M059J (cell line): ENCODE measurements at regions not wholly inside any gene's neighbourhood (a gene's known extent, or its start where the extent isn't known, plus 50 kb on each side); places are given as distances from the start of the nearest gene placed in this dataset.
A peak's percentile ranks its signal among the peaks of the same experiment; 100 is the strongest.
"Not testable (repeated sequence)": the region's sequence is repeated elsewhere in the genome, so short reads cannot be mapped to it uniquely, and the experiment has no call there.

Source experiments
- DNase-seq: peaks from one replicate; pipeline ENCODE4 v3.0.0-alpha.2; 2012; ENCODE audit warnings: low read depth

- DNase-seq = no peak
Measured at GRCh38 chr10:53650794-53651193, 878.2 kb upstream of the MBL2 start.

- DNase-seq = not testable (repeated sequence)
Measured at GRCh38 chr10:53647221-53647620, 874.6 kb upstream of the MBL2 start.

GRCh38 chr10:53646525-53646924 is 873.9 kb upstream of the MBL2 start:
- no peak for DNase-seq

DNA sequence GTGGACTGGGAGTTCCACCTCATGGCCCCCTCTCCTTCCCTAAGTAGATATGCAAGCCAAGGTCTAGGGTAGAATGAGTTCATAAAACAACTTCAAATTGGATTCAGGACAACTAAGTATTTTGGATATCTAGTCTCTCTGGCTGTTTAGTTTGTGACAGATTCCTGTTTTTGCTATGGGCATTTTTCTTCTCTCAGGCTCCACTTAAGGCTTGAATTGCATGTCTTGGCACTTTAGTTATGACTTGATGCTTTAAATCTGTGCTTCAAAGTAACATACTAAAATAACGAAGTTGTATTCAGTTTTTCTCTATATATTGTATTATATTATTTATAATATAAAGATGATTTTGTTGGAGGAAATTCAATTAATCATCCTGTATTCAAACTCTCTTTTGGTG is 873.4 kb upstream of the MBL2 start:
- no peak for DNase-seq

DNA sequence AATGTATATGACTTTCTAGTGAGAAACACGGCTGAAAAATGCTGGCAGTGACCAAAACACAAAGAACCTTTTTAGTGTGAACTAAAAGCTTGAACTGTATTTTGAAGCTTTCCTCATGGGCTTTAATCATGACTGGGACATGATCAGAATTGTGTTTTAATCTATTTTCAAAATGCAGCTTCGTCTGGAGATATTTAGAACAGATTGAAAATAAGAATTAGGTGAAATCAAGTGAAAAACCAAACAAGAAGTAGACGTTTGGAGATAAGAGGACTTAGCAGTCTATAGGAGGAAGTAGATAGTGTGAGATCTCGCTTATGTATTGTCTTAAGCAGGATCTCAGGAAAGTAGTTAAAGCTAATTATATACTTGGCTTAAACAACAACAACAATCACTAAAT is 865.4 kb upstream of the MBL2 start:
- no peak for DNase-seq

DNA sequence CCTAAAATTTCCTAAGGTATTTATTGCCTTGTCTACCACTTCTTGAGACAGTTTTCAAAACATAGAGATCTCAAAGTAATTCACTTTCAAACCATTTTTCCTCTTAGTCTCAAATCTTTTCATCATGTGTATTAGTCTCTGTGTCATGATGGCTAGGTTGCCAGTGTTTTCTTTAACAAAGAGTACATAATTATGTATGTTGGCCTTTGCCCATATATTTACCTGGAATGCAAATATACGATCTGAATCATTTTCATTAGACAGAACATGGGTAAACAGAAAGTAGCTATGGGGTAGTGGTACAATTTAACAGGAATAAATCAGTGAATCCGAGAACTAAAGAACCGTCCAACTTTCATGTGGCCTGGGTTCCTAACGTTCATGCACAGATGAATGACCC is 852.1 kb upstream of the MBL2 start:
- no peak for DNase-seq

DNA sequence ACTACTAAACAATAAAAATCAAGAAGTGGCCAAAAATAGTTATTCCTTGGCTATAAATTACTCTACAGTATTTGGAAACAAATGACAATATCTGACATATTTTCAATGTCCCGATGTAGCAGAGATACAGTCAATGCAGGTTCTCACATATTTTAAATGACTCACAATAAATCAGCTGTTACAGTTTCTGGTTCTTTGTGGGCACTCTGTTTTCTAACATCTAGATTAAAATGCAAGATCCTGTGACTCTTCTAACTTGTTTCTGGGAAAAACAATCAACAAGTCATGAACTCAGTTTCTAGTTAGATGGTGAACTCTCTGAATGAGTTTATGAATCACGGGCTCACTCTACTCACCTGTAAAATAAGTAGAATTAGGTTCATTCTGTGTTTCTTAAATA is 849.6 kb upstream of the MBL2 start:
- DNase-seq = no peak

- DNase-seq = no peak
Measured at GRCh38 chr10:53619671-53620070, 847.1 kb upstream of the MBL2 start.

- DNase-seq = no peak
Measured at GRCh38 chr10:53607691-53608090, 835.1 kb upstream of the MBL2 start.

DNA sequence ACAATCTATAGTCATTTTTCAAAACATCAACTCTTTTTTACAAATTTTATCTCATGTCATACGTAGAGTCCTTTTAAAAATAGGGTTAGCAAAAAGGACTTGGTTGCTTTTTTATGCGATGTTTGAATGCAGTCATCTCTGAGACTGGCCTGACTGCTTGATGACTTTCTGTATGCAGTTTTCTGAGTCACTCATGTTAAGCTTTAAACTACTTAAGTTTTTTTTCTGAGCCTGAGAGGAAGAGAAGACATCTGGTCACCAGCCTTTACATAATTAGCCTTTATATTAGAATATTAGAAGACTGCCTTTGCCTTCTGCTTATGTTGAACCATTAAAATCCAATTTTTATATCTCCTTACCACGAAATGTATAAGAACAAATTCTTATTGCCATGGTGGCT is 834.4 kb upstream of the MBL2 start:
- no peak for DNase-seq

DNA sequence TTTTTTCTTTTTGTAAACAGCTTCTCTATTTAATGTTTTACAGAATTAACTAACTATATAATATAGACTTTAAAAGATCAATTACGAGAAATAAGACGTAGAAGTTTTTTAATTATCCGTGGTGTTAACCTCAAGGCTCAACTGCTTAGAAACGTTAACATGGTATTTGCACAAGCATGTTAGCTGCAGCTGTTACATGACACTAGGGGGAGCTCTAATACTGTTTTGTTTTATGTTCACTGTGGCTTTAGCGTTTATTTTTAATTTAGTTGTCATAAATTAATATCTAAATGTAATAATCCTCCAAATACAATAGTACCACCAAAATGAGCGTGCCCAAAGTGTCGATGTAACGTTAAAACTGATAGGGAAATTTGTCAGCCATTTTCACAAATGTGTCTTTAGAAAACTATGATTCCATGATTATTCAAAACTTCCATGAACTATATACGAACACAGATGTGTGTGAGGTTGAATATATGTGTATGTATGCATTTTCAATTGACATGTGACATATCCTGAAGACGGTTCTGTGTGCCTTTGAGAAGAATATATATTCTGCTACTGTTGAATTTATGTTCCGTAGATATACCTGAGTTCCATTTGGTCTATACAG is 828.8 kb upstream of the MBL2 start:
- DNase-seq = peak; percentile 19

- no peak for DNase-seq
Measured at GRCh38 chr10:53598914-53599313, 826.3 kb upstream of the MBL2 start.

DNA sequence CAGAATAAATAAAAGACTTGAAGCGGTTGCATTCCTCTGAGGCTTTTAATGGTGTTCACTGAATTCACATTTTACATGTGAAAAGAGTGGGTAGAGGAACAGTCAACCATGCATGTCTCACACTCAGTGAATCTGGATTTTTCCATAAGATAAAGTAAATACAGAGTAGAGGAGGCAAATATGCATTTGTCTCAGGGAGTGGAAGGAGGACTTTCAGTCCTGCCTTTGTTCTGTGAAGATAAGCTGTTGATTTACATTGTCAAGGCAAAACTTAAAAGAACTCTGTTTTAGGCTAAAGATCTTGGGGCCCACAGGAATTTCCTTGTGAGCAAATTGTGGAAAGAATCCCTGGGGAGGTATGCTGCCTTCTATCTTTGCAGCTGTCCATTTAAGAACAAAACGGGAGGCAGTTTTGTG is 825.3 kb upstream of the MBL2 start:
- no peak for DNase-seq

GRCh38 chr10:53580465-53580864 is 807.9 kb upstream of the MBL2 start:
- no peak for DNase-seq

- no peak for DNase-seq
Measured at GRCh38 chr10:53579773-53580172, 807.2 kb upstream of the MBL2 start.

- DNase-seq = no peak
Measured at GRCh38 chr10:53574024-53574423, 801.4 kb upstream of the MBL2 start.

- DNase-seq = no peak
Measured at GRCh38 chr10:53573498-53573897, 800.9 kb upstream of the MBL2 start.

- no peak for DNase-seq
Measured at GRCh38 chr10:53572799-53573198, 800.2 kb upstream of the MBL2 start.

DNA sequence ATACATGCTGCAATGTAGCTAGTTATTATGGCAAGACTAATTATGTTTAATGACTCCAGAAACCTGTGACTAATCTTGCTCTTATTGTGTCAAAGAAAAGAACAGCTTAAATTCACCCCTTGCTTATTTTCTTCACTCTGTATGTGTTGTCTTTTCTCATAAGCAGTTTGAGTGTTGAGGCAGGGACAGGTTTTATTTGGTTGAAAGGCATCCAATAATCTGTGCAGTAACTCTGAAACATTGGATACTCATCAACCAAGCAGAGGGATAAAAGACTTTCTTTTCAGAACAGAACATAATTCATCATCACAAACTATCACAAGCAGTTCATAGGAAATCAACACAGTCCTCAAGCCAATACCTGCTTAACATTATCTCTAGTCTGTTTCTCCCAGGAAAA is 797.6 kb upstream of the MBL2 start:
- no peak for DNase-seq

DNA sequence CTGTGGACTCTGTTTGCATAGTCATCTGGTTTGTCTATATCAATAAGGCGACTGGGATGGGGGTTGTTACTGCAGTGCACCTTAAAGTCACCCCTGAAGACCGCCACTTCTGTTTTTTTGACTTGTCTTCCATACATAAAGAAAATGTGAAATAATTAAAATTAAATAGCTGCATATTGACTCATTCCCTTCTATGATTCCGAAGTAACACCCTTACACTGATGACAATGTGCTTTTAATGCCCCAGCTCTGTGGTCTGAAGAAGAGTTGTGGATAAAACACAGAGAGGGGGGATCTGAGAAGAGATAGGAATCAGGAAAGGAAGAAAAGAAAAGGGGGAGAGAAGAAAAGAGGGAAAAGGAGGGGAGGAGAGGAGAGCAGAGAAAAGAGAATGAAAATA is 796.9 kb upstream of the MBL2 start:
- no peak for DNase-seq

- no peak for DNase-seq
Measured at GRCh38 chr10:53548664-53549063, 776.1 kb upstream of the MBL2 start.

GRCh38 chr10:53547364-53547763 is 774.8 kb upstream of the MBL2 start:
- DNase-seq = no peak

- DNase-seq = no peak
Measured at GRCh38 chr10:53543410-53543809, 770.8 kb upstream of the MBL2 start.

DNA sequence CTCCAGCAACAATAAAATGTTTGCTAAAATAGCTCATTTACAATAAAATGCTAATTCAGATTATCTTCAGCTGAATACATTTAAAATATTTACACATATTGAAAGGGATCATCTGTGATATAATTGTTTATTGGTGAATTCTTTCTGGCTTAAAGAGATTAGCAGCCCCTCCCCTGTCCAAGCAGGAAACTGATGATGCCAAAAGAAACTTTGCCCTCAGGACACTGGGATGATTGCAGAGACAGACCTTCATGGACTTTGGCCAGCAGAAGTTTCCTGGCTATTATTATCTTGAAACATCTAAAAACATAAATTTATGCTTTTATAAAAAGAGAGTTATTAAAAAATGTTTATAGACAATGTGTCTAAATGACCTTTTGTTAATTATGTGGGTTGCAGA is 764.9 kb upstream of the MBL2 start:
- DNase-seq = no peak

DNA sequence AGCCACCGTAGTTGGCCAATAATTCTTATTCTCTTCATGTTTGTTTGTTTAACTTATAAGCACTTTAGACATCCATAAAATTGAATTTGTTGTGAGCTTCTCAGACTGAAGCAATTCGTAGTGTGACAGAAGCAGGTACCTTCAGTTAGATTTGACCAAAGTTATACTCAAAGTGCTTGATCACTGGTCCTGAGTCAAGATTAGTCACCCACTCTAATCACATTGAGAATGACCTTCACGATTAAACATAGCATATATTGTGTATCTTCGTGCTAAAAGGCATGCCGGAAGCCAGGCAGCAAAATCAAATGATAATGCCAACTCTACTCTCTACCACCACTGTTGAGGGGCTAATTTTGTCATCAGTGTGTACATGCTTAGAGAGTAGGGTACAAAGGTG is 763.7 kb upstream of the MBL2 start:
- peak; percentile 1 for DNase-seq
